Muscle layer of duodenum (tissue), 2 donors: ENCODE measurements at regions not wholly inside any gene's neighbourhood (a gene's known extent, or its start where the extent isn't known, plus 50 kb on each side); places are given as distances from the start of the nearest gene placed in this dataset.

Source experiments
- H3K27ac ChIP-seq: one replicate; pipeline ENCODE4 v1.7.0; 2013; ENCODE audit warnings: mild to moderate bottlenecking, low read length
- H3K27me3 ChIP-seq: one replicate; pipeline ENCODE4 v1.7.0; 2013; ENCODE audit warnings: low read depth, mild to moderate bottlenecking, control low read depth, low read length
- H3K36me3 ChIP-seq, 2 donors: one replicate each; pipeline ENCODE4 v1.7.0; 2013; ENCODE audit warnings: low read length in 2 of 2, control low read depth in 1 of 2, mild to moderate bottlenecking in 1 of 2; ENCODE audit not compliant: insufficient read depth in 2 of 2, control insufficient read depth in 1 of 2
- H3K4me1 ChIP-seq, 2 donors: one replicate each; pipeline ENCODE4 v1.7.0; 2013; ENCODE audit warnings: low read length in 2 of 2, mild to moderate bottlenecking in 2 of 2, control low read depth in 1 of 2, moderate library complexity in 1 of 2; ENCODE audit not compliant: insufficient read depth in 2 of 2, control insufficient read depth in 1 of 2
- H3K4me3 ChIP-seq, 2 donors: one replicate each; pipeline ENCODE4 v1.7.0; 2013; ENCODE audit warnings: low read length in 2 of 2, low read depth in 1 of 2, mild to moderate bottlenecking in 1 of 2
- H3K9me3 ChIP-seq, 2 donors: one replicate each; pipeline ENCODE4 v1.7.0; 2013; ENCODE audit warnings: low read length in 2 of 2, control low read depth in 1 of 2, mild to moderate bottlenecking in 1 of 2; ENCODE audit not compliant: control insufficient read depth in 1 of 2
- donor health status: healthy.

DNA sequence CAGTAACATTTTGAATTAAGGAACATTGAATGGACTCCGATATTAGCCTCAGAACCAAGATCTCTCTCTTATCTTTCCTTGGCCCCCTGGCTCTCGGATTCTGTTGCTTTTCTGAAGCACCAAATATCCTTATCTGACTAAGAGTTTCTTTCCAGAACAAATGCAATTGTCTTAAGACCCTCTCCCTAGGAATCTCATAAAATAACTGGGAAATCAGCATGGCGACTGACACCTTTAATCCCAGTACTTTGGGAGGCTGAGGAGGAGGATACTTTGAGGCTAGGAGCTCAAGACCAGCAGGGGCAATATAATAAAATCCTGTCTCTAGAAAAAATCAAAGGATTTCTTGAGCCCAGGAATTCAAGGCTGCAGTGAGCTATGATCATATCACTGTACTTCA, 984.5 kb downstream of the HACE1 start:
- Histone ChIP-seq H3K36me3 (no peaks in the 10 kb centered on the region), H3K4me1 (no peaks in the 10 kb centered on the region), H3K27me3 (no peaks in the 10 kb centered on the region), H3K4me3 (no peak overlapping the region), H3K9me3 (peaks cover 0 to 7% of the 10 kb centered on the region in 2 donors), H3K27ac (no peak overlapping the region)

DNA sequence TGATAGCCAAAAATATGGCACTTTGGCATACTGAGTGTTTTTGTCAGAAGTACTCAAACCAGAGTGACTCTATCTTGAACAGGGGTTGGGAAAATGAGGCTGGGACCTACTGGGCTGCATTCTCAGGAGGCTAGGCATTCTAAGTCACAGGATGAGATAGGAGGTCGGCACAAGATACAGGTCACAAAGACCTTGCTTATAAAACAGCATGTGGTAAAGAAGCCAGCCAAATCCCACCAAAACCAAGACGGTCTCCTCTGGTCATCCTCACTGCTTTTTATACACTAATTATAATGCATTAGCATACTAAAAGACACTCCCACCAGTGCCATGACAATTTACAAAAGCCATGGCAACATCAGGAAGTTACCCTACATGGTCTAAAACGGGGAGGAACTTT, 985.1 kb downstream of the HACE1 start:
- Histone ChIP-seq H3K4me1 (no peaks in the 10 kb centered on the region), H3K27me3 (no peaks in the 10 kb centered on the region), H3K4me3 (no peak overlapping the region), H3K36me3 (no peaks in the 10 kb centered on the region), H3K9me3 (peaks cover 0 to 3% of the 10 kb centered on the region in 2 donors), H3K27ac (no peak overlapping the region)

DNA sequence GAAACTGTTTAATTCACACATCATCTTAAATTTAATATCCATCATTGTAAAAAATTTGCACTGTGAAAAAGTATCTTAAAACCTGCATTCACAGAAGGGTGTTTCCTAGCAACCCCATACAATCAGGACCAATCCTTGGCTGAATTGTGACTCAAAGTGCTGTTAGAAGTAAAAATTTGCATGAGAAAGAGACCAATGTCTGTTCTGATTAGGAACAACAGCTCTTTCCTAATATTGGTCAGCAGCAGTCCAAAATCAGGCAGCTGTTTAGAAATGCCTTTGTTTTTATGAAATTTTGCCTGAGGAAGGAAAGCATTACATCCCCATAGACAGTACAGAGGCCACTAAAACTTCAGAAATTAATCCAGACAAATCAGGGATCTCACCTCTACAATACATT, 987.0 kb downstream of the HACE1 start:
- no peak overlapping the region for H3K27ac ChIP-seq
- H3K9me3 ChIP-seq, result no peaks in the 10 kb centered on the region
- no peaks in the 10 kb centered on the region for H3K4me1 ChIP-seq
- no peak overlapping the region for H3K4me3 ChIP-seq
- H3K36me3 ChIP-seq, result no peaks in the 10 kb centered on the region
- no peaks in the 10 kb centered on the region for H3K27me3 ChIP-seq

DNA sequence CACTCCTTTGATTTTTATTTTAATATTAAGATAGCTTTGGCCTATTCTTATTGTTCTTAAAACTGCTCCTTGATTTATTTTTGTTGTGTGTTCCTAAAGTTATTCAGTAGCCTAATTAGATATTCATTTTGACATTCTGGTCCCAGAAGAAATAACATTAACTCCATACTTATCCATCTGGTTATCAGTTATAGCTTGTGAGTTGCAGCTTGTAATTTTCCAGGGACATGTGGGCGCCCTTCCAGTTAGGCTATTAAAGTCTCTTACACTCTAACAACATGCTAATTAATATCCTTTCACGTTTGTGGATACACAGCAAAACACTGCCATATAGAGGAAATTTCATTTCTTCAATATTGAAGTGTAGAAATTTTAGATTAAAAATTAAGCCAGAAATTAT, 987.5 kb downstream of the HACE1 start:
- Histone ChIP-seq H3K9me3 (no peaks in the 10 kb centered on the region), H3K27ac (no peak overlapping the region), H3K4me3 (no peak overlapping the region), H3K27me3 (no peaks in the 10 kb centered on the region), H3K36me3 (no peaks in the 10 kb centered on the region), H3K4me1 (no peaks in the 10 kb centered on the region)

DNA sequence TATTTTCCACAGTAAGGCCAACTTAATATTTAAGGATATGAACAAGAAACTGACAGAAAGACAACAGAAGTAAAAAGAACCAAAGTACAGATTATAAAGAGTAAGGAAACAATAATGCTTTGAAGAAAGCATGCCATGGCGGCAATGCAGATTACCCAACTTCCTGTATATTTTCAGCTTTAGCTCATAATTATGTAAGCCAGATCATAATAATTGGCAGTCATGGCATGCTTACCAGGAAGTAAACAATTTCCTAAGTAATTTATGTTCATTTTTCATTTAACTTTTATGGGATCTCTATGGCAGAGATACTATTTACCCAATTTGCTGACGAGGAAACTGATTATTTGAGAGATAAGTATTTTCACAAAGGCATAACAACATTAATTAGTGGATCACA, 988.7 kb downstream of the HACE1 start:
- H3K36me3 ChIP-seq, result no peaks in the 10 kb centered on the region
- no peaks in the 10 kb centered on the region for H3K27me3 ChIP-seq
- no peaks in the 10 kb centered on the region for H3K4me1 ChIP-seq
- H3K27ac ChIP-seq, result no peak overlapping the region
- H3K4me3 ChIP-seq, result no peak overlapping the region
- H3K9me3 ChIP-seq, result no peaks in the 10 kb centered on the region

DNA sequence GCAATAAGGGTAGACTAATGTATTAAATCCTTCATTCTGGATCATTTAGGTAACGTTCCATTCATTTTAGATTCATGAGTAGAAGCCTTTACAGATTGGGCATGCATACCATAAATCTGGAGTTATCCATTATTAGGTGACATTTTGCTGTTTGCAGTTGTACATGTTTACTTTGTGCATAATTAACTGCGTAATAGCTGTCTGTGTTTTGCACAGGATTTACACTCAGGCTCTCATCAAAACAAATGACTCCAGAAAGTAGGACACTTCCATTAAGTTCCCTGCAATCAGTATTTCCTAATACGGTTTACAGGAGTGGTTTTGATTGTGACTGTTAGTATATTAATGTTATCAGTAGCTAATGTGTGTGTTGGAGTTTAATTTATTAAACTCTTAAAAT, 997.4 kb downstream of the HACE1 start:
- Histone ChIP-seq H3K27ac (no peak overlapping the region), H3K27me3 (no peaks in the 10 kb centered on the region), H3K36me3 (no peaks in the 10 kb centered on the region), H3K4me1 (no peaks in the 10 kb centered on the region), H3K9me3 (no peaks in the 10 kb centered on the region), H3K4me3 (no peak overlapping the region)

DNA sequence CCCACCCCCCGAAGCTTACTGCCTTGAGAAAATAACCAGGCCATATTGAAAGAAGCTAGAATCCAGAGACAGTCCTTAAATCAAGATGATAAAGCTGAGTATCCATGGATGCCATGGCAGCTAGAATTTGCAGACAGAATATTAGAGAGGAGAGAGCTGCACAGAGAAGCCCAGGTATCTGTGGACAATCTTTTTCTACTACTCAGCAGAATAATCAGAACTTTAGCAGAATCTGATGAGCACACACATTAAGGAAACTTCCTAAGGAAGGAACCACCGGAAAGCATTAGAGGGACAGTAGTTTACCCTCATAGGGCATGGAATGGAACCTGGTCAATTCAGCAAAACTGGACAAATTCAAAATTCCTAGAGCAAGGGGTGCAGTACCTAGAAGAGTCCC, 1001.7 kb downstream of the HACE1 start:
- no peaks in the 10 kb centered on the region for H3K36me3 ChIP-seq
- no peak overlapping the region for H3K4me3 ChIP-seq
- H3K4me1 ChIP-seq, result no peaks in the 10 kb centered on the region
- no peaks in the 10 kb centered on the region for H3K27me3 ChIP-seq
- no peaks in the 10 kb centered on the region for H3K9me3 ChIP-seq
- H3K27ac ChIP-seq, result no peak overlapping the region

DNA sequence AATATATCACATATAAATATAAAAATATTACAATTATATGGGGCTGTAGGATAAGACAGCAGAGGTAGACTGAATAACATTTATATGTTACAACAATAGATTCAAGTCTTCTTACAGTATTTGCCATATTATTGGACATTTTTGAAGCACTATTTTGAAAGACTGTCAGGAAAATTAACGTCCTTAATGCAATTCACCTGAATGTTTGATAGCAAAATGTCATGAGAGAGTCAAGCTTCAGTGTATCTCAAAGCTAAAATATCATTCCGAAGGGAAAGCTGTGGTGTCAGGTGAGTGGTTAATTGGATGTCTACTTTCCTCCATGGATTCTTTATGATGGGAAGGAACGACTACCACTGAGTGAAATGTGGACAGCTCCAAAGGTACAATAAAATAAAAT, 1004.0 kb downstream of the HACE1 start:
- no peaks in the 10 kb centered on the region for H3K9me3 ChIP-seq
- H3K27ac ChIP-seq, result no peak overlapping the region
- no peak overlapping the region for H3K4me3 ChIP-seq
- H3K4me1 ChIP-seq, result no peaks in the 10 kb centered on the region
- no peaks in the 10 kb centered on the region for H3K27me3 ChIP-seq
- no peaks in the 10 kb centered on the region for H3K36me3 ChIP-seq

DNA sequence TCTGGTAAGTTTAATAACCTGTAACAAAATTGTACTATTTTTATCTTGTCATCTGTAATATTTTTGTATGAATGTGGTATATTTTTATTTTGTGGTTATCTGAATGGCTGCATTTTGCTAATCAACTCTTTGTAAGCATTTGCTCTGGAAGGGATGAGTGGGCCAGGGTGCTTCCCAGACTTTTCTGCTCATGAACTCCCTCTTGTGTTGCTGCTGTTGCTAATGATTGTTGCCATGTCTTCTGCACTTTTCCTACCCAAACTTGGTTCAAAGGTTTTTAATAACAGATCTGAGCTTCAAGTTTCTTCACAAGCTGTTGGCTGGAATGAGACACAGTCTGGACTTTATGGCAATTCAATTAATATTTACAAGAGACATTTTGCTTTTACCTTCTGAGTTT, 1005.7 kb downstream of the HACE1 start:
- Histone ChIP-seq H3K9me3 (no peaks in the 10 kb centered on the region), H3K27ac (no peak overlapping the region), H3K4me1 (no peaks in the 10 kb centered on the region), H3K36me3 (no peaks in the 10 kb centered on the region), H3K4me3 (no peak overlapping the region), H3K27me3 (no peaks in the 10 kb centered on the region)

DNA sequence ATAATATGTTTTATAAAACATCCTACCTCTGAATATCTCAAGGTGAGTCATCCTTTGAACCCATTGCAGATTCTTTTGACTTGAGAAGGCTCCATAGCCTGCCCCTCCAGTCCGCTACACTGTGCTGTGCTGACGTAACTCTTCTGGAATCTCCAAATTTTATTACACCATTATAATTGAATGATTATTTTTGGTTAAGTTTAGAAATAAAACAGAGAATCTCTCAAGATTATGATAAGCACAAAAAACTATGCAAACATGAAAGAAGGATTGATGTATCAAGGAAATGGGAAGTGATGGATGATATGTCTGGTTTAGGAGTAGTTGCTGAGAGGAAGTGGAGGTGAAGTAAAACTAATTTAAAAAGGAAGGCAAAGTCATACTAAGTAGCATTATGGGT, 1021.3 kb downstream of the HACE1 start:
- H3K27me3 ChIP-seq, result no peaks in the 10 kb centered on the region
- H3K4me1 ChIP-seq, result no peaks in the 10 kb centered on the region
- H3K4me3 ChIP-seq, result no peak overlapping the region
- no peaks in the 10 kb centered on the region for H3K36me3 ChIP-seq
- no peak overlapping the region for H3K27ac ChIP-seq
- H3K9me3 ChIP-seq, result peaks cover 0 to 3% of the 10 kb centered on the region in 2 donors

DNA sequence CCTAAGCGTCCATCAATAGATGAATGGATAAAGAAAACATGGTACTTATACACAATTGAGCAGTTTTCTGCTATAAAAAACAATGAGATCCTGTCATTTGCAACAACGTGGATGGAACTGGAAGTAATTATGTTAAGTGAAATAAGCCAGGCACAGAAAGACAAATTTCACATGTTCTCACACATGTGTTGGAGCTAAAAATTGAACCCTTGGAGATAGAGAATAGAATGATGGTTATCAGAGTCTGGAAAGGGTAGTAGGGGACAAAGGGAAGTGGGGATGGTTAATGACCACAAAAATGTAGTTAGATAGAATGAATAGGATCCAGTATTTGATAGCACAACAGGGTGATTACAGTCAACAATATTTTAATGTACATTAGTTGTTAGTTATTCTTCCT, 1033.5 kb downstream of the HACE1 start:
- Histone ChIP-seq H3K36me3 (no peaks in the 10 kb centered on the region), H3K4me3 (no peak overlapping the region), H3K9me3 (no peaks in the 10 kb centered on the region), H3K27ac (no peak overlapping the region), H3K4me1 (no peaks in the 10 kb centered on the region), H3K27me3 (no peaks in the 10 kb centered on the region)

DNA sequence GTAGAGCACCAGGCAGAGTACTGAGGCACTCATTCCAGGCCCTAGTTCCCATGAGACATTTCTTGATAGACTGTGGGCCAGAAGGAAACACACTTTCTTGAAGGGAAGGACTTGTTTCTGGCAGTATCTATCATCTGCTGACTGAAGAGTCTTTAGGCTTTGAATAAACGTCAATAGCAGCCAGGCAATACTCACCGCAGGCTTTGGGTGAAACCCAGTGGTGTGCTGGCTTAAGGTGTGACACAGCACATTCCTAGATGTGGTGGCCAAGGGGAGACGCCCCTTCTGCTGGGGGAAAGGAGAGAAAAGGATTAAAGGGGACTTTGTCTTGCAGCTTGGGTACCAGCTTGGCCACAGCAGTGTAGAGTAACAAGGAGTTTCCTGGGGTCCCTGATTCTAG, 1039.6 kb downstream of the HACE1 start:
- no peaks in the 10 kb centered on the region for H3K27me3 ChIP-seq
- no peak overlapping the region for H3K27ac ChIP-seq
- peaks cover 0 to 3% of the 10 kb centered on the region in 2 donors for H3K9me3 ChIP-seq
- no peaks in the 10 kb centered on the region for H3K4me1 ChIP-seq
- H3K4me3 ChIP-seq, result no peak overlapping the region
- H3K36me3 ChIP-seq, result no peaks in the 10 kb centered on the region
